ENCODE measurements at regions not wholly inside any gene's neighbourhood (a gene's known extent, or its start where the extent isn't known, plus 50 kb on each side); places are given as distances from the start of the nearest gene placed in this dataset.
"Not testable (repeated sequence)": the region's sequence is repeated elsewhere in the genome, so short reads cannot be mapped to it uniquely, and the experiment has no call there.

DNA sequence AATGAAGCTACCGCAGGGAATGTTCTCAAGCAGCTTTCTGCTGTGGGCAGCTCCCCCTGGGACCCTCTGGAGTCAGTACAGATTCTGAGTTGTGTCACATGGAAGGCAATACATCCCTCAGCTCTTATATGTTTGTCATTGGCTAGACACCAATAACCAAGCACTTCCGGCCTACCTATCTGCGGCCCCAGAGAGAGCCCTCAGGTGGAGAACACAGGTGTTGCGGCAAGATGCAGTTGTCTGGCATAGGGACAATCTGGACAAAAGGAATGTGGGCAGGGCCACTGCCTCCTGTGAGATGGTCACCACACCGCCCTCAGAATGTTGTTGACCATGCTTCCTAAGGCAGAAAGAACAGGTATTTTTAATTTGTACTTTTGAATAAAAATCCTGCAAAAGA, 118.7 kb downstream of the BRMS1L start:
- no peak for DNase-seq (ENCODE audit: low read depth in 2 of 2)

DNA sequence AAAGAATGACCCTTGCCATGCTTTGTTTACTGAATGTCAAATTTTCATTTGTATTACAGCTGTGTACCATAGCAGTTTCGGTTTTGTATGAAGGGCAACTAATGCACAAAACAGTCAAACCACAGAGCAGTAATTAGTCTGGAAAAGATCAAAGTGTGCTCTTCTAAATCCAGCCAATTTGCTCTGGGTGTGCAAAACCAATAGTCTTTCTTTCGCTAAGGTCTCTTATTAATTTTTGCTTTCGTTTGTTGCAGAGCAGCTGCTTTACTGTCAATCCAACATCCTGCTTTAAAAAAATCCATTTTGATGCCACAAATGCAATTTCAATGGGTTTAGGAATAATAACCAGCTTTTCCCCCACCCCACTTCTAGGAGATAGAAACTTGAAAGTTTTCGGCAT, 114.2 kb downstream of the BRMS1L start:
- no peak for DNase-seq (ENCODE audit: low read depth in 2 of 2)

DNA sequence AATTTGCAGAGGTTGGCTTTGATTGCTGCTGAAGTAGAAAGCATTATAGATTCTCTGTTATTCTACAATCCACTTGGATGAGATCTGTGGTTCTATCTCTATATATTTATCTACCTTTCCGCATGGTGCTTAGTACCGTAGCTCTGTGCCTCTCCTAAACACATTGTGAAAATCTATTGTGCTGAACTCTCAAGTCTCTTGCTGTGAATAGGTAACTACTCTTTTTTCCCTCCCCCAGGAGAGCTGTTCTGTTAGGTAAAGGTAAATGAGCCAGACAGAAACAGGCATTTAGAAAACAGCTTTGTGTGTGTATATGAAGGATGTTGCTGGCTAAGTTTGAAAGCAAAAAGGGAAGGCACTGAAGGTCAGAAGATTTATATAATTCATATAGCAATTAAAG, 112.6 kb downstream of the BRMS1L start:
- DNase-seq (ENCODE audit: low read depth in 2 of 2) = no peak

DNA sequence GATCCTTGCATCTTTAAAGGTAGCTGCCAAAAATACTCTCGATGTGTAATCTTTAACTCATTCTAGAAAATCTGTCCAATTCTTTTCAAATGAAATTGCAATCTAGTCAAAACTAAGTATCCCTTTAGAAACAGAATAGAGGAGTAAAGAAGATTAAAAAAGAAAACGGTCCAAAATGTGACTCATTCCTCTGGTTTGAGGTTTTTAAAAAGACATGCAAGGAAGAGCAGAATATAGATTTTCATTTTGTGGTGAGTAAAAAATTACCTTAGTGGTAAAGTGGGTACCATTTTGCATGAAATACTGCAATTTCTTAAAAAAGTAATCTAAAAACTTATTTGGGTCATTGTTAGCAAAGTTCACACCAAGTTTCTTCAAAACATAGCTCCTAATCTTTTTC, 108.4 kb downstream of the BRMS1L start:
- no peak for DNase-seq (ENCODE audit: low read depth in 2 of 2)

DNA sequence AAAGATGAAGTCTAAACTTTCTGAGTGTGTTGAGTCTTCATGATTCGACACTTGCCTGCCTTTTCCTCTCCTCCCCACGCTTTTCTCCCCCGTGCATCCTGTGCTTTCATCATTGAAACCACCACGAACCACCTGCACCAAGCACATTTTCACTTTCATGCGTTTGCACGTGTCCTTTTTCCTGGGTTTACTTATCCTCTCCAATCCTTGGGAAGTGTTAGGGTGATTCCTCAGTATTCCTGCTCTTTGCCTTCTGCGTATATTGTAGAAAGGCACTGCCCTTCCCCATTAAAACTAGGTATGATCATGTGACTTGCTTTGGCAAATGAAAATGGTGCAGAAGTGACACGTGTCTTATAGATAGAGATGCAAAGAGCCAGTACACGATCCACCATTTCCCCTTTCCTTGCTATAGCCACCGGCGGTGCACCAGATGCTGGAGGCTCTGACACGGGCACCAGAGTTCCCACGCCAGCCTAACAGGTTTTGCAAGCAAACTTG, 106.6 kb downstream of the BRMS1L start:
- no peak for DNase-seq (ENCODE audit: low read depth in 2 of 2)

DNA sequence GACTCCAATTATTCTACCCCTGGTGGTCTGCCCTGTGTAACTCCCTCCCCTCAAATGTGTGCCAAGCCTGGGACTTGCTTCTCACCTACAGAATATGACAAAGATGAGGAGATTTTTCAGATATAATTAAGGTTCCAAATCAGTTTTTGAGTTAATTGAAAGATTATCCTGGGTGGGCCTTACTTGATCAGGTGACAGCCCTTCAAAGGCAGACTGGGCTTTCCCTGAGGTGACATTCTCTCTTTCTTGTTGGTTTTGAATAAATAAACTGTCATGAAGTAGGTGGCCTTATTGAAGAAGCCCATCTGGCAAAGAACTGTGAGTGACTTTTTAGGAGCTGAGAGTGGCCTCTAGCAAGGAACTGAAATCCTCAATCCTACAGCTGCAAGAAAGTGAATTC, 106.0 kb downstream of the BRMS1L start:
- no peak for DNase-seq (ENCODE audit: low read depth in 2 of 2)

DNA sequence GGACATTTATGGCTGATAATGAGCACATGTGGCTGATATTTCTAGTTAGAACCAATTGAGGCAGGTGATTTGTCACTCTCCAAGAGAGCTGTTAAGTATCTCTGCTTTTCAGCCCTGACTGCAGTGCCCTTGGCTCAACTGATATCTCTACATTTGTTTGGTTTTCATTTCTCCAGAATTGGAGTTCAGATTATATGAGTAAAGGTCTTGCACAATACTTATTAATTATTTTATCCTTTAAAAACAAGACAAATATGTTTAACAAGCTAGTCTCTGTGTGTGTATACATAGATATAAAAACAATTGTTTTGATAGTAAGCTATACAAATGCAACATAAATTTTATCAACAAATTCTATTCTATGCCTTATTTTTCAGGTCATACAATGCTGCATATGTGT, 105.2 kb downstream of the BRMS1L start:
- DNase-seq (ENCODE audit: low read depth in 2 of 2) = no peak

DNA sequence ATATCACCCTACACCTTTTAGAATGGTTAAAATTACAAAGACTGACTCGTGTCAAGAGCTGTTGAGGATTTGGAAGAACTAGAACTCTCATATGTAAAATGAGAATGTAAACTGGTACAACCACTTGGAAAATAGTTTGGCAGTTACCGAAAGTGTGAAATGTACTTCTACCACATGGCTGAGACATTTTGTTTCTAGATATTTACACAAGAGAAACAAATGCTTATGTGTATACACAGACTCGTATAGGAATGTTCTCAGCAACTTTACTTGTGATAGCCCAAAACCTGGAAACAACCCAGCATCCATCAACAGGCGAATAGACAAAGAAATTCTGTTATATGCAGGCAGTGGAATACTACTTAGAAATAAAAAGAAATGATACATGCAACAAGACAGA, 103.0 kb downstream of the BRMS1L start:
- DNase-seq (ENCODE audit: low read depth in 2 of 2) = no peak

DNA sequence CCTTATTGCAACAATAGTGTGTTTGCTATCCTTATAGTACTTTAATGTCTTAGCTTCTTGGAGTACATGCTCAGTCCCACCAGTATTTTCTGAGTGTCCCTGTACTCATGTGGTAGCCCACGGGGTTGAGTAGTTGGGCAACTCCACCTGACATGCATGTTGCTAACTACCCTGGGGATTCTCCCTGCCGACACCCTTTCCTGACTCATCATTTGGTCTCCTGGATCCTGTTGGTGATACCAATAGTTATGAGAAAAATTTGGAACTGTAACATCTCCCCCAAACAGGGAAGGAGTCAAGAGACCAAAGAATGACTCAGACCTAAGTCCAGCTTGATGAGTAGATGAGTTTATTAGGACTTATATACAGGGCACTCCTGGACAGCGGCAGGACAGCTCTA, 101.6 kb downstream of the BRMS1L start:
- no peak for DNase-seq (ENCODE audit: low read depth in 2 of 2)

DNA sequence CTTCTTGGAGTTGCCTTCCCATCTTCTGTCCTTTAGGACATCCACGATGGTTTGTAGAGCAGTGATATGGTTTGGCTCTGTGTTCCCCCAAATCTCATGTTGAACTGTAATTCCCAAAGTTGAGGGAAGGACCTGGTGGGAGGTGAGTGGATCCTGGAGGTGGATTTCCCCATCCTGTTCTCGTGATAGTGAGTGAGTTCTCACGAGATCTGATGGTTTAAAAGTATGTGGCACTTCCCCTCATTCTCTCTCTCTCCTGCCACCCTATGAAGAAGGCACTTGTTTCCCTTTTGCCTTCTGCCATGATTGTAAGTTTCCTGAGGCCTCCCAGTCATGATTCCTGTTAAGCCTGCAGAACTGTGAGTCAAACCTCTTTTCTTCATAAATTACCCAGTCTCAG, 99.2 kb downstream of the BRMS1L start:
- no peak for DNase-seq (ENCODE audit: low read depth in 2 of 2)

DNA sequence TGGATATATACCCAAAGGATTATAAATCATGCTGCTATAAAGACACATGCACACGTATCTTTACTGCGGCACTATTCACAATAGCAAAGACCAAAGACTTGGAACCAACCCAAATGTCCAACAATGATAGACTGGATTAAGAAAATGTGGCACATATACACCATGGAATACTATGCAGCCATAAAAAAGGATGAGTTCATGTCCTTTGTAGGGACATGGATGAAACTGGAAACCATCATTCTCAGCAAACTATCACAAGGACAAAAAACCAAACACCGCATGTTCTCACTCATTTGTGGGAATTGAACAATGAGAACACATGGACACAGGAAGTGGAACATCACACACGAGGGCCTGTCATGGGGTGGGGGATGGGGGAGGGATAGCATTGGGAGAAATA, 96.5 kb downstream of the BRMS1L start:
- not testable (repeated sequence) for DNase-seq (ENCODE audit: low read depth in 2 of 2)

DNA sequence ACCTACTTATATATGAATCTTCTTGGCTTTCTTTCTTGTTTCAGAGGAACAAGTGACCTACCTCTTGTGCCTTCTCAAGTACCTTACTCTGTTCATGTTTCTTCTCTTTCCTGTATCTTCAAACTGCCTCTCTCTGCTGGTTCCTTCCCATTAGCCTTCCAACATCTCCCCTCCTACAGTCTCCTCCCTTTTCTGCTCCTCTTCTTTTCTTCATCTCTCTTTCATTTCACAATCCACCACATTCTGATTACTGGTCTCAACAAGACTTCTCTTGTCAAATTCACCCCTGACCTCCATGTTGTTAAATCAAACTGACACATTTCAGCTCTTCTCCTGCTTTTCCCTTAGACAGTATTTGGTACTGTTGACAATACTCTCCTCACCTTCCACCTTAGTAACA, 95.6 kb downstream of the BRMS1L start:
- no peak for DNase-seq (ENCODE audit: low read depth in 2 of 2)

All from fibroblast of skin of left biceps (primary cell).